ENCODE measurements at regions not wholly inside any gene's neighbourhood (a gene's known extent, or its start where the extent isn't known, plus 50 kb on each side); places are given as distances from the start of the nearest gene placed in this dataset.
A peak's percentile ranks its signal among the peaks of the same experiment; 100 is the strongest.

DNA sequence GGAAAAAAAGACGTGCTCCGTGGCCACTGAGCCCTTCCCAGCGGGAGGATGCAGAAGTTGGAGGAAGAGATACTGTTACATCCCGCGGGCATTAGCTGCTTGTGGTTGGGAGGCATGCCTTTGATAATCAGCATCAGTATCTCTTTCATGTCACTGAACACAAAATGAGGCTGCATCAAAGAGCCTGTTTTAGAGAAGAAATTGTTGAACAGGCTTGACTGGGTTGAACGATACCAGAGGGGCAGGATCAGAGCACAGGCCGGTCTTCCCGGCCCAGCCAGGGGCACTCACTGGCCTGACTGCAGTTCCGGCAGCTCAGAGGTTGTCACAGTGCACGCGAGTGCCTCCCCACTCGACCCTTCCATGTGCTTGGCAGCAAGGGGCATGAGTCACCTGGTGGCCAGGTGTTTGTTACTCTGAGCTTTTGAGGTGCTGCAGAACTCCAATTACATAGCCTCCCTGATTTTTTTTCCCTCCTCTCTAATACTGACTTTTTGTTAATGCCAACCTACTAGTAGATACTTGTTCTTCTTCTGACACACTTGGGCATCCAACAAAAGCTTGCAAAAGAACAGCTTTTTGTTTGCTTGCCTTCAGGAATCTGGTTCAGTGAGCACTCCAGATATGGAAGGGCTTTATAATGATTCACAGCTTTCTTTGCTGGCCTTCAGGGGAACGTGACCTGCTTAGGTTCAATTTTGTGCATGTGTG lies 121.6 kb downstream of the VAPA start:
- Mint-ChIP-seq H3K9me3 (ENCODE audit: low read depth) (no peaks in the 10 kb centered on the region), H3K27me3 (ENCODE audit: low read depth) (no peaks in the 10 kb centered on the region), H3K27ac (ENCODE audit: unreplicated experiment) (no peak overlapping the region), H3K4me3 (ENCODE audit: unreplicated experiment) (no peak overlapping the region), H3K4me1 (ENCODE audit: low read depth) (peaks cover 30% of the 10 kb centered on the region), H3K36me3 (ENCODE audit: low read depth) (no peaks in the 10 kb centered on the region)
- no peak for DNase-seq (ENCODE audit: low spot score)
- TF ChIP-seq, protein P1, sequence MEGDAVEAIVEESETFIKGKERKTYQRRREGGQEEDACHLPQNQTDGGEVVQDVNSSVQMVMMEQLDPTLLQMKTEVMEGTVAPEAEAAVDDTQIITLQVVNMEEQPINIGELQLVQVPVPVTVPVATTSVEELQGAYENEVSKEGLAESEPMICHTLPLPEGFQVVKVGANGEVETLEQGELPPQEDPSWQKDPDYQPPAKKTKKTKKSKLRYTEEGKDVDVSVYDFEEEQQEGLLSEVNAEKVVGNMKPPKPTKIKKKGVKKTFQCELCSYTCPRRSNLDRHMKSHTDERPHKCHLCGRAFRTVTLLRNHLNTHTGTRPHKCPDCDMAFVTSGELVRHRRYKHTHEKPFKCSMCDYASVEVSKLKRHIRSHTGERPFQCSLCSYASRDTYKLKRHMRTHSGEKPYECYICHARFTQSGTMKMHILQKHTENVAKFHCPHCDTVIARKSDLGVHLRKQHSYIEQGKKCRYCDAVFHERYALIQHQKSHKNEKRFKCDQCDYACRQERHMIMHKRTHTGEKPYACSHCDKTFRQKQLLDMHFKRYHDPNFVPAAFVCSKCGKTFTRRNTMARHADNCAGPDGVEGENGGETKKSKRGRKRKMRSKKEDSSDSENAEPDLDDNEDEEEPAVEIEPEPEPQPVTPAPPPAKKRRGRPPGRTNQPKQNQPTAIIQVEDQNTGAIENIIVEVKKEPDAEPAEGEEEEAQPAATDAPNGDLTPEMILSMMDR (IDR thresholded peaks at IDR 0.05): no peak

DNA sequence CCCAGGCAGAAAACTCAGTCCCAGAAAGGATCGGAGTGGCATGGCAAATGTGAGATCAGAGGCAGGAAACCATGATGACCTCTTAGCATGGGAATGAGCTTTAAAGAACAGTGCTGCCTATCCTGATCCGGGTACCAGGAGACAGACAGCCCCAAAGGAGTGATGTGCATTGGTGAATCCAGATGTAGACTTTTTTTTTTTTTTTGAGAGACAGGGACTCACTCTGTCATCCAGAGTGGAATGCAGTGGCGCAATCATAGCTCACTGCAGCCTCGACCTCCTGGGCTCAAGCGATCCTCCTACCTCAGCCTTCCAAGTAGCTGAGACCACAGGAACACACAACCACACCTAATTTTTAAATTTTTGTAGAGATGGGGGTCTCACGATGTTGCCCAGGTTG lies 122.7 kb downstream of the VAPA start:
- peaks cover 40% of the 10 kb centered on the region for H3K4me1 Mint-ChIP-seq (ENCODE audit: low read depth)
- TF ChIP-seq, protein P1 (IDR thresholded peaks at IDR 0.05): no peak
- no peaks in the 10 kb centered on the region for H3K27me3 Mint-ChIP-seq (ENCODE audit: low read depth)
- no peak overlapping the region for H3K27ac Mint-ChIP-seq (ENCODE audit: unreplicated experiment)
- no peaks in the 10 kb centered on the region for H3K36me3 Mint-ChIP-seq (ENCODE audit: low read depth)
- DNase-seq (ENCODE audit: low spot score): no peak
- no peak overlapping the region for H3K4me3 Mint-ChIP-seq (ENCODE audit: unreplicated experiment)
- H3K9me3 Mint-ChIP-seq (ENCODE audit: low read depth): peaks cover 2% of the 10 kb centered on the region

DNA sequence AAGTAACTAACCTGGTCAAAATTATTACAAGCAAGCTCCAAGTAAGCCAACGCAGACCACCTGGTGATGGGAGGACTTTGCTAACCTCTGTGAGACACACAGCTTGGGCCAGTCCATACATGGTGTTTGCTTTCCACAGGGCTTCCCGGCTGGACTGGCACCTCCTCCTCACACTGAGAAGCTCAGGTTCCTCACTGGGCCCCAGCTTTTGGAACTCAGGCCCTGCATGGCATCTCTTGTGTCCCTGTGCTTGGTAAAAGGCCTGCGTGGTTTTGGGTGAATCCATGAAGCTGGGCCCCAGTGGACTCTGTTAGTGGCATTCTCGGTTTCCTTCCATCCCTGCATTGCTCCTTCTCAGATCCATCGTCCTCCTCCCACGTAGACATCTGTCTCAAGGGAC lies 123.4 kb downstream of the VAPA start:
- peaks cover 45% of the 10 kb centered on the region for H3K4me1 Mint-ChIP-seq (ENCODE audit: low read depth)
- no peak overlapping the region for H3K27ac Mint-ChIP-seq (ENCODE audit: unreplicated experiment)

DNA sequence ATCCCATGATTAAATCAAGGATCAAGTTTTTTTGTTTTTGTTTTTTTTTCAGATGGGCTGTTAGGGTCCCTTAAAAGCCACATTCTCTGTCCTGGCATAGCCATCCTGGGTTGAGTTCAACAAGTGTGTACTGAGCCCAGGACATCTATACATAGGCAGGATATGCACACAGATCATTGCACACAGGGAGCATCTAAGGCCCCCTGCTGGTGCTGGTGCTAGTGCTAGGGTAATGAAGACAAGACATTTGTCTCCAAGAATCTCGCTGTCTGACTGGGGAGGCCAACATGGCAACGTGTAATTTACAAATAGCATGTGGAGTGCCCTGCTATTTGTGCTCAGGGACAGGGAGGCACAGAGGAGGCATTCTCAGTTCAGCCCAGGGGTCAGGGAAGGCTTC lies 124.5 kb downstream of the VAPA start:
- Mint-ChIP-seq H3K4me3 (ENCODE audit: unreplicated experiment) (no peak overlapping the region), H3K9me3 (ENCODE audit: low read depth) (peaks cover 12% of the 10 kb centered on the region), H3K4me1 (ENCODE audit: low read depth) (peaks cover 38% of the 10 kb centered on the region), H3K27ac (ENCODE audit: unreplicated experiment) (no peak overlapping the region), H3K27me3 (ENCODE audit: low read depth) (no peaks in the 10 kb centered on the region), H3K36me3 (ENCODE audit: low read depth) (peaks cover 9% of the 10 kb centered on the region)
- no peak for DNase-seq (ENCODE audit: low spot score)
- TF ChIP-seq, protein P1 (IDR thresholded peaks at IDR 0.05): no peak

More for the DNA sequence above, 123.4 kb downstream of the VAPA start:
- Mint-ChIP-seq H3K4me3 (ENCODE audit: unreplicated experiment) (no peak overlapping the region), H3K36me3 (ENCODE audit: low read depth) (peaks cover 5% of the 10 kb centered on the region), H3K27me3 (ENCODE audit: low read depth) (no peaks in the 10 kb centered on the region), H3K9me3 (ENCODE audit: low read depth) (peaks cover 7% of the 10 kb centered on the region)
- DNase-seq (ENCODE audit: low spot score): no peak
- TF ChIP-seq, protein P1 (IDR thresholded peaks at IDR 0.05): no peak

DNA sequence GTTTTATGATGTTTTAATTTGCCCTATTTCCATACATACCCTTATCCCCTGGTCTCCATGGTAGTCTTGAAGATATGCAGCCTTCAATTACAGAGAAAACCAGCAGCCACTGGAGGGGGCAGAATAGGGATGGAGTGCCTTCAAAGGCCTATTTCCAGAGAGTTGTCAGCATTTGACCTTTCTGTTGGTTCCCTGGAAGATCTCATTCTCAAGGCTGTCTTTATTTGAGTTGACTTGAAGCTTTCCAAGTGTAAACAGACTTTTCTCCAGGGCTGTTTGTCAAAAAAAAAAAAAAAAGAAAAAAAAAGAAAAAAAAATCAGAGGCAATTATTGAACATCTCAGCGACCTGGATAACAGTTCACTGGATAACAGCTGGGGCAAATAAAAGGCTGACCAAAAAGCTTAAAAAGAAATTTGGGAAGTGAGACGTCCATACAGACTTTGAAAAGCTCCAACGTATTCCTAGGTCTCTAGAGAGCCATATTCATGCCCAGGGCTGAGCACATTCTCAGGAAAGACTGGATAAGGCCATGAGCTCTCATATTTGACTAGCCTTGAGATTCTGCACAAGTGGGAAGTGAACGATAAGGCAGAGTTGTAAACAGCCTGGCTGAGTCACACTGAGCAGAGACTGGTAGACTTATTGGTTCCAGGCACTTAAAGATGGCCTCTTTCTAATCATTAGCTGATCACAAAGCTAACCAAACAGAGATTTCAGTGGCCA lies 126.6 kb downstream of the VAPA start:
- Mint-ChIP-seq H3K9me3 (ENCODE audit: low read depth) (peaks cover 15% of the 10 kb centered on the region), H3K27me3 (ENCODE audit: low read depth) (no peaks in the 10 kb centered on the region), H3K36me3 (ENCODE audit: low read depth) (peaks cover 9% of the 10 kb centered on the region), H3K27ac (ENCODE audit: unreplicated experiment) (peak overlapping the region; percentile 77), H3K4me3 (ENCODE audit: unreplicated experiment) (no peak overlapping the region), H3K4me1 (ENCODE audit: low read depth) (peaks cover 33% of the 10 kb centered on the region)
- DNase-seq (ENCODE audit: low spot score): no peak
- TF ChIP-seq, protein P1 (IDR thresholded peaks at IDR 0.05): no peak

Measured in chondrocyte (in vitro differentiated cells).